ELF-1 (cell line): ENCODE measurements at regions not wholly inside any gene's neighbourhood (a gene's known extent, or its start where the extent isn't known, plus 50 kb on each side); places are given as distances from the start of the nearest gene placed in this dataset.
"Not testable (repeated sequence)": the region's sequence is repeated elsewhere in the genome, so short reads cannot be mapped to it uniquely, and the experiment has no call there.

Source experiments
- DNase-seq: peaks from one replicate; pipeline ENCODE4 v3.0.0-alpha.2; 2016; ENCODE audit warnings: low read depth, low spot score

- DNase-seq = no peak
These were observed 115.0 kb downstream of the DACT1 start for GRCh38 chr14:58752771-58753201.

DNA sequence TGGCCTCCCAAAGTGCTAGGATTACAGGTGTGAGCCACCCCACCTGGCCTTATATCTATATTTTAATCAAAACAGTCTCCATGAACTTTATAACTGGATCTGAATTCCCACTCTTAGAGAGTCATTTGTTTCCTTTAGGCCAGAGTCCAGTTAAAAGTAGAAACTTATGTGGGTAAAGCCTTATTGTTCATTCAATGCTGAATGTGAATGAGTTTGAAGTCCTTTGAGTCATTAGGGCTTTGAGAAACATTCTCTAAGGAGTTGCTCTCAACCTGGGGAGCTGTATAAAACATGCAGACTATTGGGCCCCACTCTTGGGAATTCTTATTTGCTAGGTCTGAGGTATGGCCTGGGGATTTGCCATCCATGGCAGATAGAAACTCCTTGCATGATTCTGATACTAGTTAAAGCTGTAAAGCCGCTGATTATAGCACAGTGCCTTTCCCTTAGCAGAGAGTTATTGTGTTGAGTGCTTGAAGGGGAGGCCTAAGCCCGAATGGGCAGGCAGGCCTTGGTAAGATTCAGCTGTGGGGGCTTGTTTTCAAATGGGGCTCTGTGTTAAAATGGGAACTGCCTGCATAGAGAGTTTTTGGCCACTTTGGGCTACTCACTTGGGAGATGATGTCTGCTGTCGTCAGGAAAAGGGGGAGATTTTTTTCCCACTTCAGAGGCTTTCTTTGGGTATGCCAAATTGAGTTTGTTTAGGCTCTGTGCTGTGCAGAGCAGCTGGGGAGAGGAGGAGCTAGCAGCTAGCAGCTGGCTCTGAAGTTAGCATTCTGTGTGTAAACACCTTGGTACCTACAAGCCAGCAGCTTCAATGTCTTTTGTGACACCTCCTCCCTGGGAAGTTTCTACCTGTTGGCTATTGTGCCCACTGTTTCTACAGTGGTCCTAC, 117.5 kb downstream of the DACT1 start:
- no peak for DNase-seq

- no peak for DNase-seq
These were observed 122.4 kb downstream of the DACT1 start for GRCh38 chr14:58760121-58760520.

GRCh38 chr14:58762629-58763028, 124.9 kb downstream of the DACT1 start:
- DNase-seq = no peak

DNA sequence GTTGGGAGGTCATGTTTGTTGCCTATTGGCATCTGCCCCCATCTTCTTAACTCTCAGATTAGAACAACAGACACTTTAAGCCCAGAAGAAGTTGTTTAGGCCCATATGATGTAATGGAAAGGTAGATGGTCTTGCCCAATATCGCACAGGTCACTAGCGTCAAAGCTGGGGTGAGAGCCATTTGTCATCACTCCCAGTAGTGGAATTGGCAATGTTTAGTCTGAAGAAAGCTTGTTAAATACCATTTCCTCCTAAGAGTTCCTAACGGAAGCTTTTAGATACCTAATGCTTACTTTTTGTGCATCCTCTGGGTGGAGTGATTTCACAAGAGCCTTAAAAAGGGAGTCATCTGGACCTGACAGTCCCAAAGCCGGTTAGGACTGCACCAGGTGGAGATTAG, 125.4 kb downstream of the DACT1 start:
- no peak for DNase-seq

DNA sequence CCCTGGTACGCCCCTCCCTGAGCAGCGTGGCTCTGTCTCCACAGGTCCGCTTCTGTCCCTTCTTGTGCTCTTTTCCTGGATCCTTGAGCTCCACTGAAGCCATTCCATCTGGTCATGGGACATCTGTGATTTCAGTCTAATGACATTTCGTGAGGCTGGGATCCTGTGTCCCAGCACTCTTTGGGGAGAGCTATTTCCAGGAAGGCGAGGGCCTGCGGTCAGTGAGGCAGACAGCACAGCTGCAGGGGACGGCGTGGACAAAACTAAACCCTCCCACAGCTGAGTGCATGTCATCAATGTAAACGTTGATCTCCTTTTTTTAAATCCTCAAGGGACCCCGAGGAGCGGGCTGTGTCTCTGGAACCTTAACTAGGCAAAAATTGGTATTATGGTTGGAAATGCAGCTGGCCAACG, 127.7 kb downstream of the DACT1 start:
- DNase-seq = no peak

DNA sequence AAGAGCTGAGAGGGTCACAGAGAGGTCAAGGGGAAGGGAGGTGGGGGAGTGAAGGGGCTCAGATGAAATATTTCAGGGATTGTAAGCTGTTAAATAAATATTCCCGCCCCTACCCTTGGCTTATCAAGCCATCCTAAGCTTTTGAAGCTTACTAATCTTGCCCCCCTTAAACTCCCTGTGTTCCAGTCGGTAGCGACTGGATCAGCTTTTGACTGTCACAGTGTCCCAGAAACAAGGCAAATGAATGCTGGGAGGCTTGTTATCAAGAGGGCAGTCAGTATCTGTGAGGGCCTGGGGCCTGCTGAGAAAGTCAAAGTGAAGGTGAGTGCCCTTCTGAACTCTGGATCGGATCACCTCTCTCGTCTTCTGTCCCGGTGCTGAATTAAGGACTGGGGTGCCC, 128.1 kb downstream of the DACT1 start:
- DNase-seq = no peak

- DNase-seq = peak; percentile 87
These were observed 131.4 kb downstream of the DACT1 start for GRCh38 chr14:58769011-58769643.

DNA sequence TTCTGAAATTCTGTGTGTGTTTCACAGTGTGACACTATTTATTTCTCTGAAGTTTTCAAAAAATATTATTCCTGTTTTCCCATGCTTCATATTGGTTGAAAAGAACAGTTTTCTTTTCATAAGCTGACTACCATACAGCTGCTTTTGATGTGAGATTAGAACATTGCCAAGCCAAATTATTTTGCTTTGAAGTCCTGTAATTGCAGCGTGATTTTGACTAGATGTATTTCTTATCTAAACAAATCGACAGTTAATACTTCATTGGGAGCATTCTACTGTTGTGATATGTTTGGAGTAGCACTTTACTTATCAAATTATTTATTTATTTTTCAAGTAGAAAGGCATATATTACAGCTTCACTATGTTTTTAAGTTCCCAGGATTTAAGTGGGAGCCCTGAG, 132.0 kb downstream of the DACT1 start:
- no peak for DNase-seq

DNA sequence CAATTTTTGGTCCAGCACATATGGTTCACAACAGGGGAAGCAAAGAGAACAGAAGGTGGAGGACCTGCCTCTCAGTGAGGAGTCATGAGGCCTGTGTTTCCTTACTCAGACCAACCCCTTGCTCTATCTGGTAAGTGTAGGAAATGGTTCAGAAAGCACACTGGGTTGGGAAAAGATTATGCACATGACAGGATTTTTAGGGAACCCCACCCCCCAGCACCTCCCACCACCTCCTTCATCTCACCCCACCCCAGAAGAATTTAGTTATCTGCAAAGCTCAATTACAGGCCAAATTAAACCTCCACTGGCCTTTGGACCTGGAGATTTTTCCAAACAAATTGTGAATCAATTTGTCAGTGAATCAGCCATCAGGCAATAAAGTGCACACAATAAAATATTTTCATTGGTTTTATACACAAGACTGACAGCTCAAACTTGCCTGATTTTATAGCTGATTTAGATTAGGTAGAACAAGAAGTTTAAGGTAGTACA, 132.8 kb downstream of the DACT1 start:
- DNase-seq = no peak

GRCh38 chr14:58771016-58771415, 133.3 kb downstream of the DACT1 start:
- no peak for DNase-seq

GRCh38 chr14:58772116-58772515, 134.4 kb downstream of the DACT1 start:
- no peak for DNase-seq

DNA sequence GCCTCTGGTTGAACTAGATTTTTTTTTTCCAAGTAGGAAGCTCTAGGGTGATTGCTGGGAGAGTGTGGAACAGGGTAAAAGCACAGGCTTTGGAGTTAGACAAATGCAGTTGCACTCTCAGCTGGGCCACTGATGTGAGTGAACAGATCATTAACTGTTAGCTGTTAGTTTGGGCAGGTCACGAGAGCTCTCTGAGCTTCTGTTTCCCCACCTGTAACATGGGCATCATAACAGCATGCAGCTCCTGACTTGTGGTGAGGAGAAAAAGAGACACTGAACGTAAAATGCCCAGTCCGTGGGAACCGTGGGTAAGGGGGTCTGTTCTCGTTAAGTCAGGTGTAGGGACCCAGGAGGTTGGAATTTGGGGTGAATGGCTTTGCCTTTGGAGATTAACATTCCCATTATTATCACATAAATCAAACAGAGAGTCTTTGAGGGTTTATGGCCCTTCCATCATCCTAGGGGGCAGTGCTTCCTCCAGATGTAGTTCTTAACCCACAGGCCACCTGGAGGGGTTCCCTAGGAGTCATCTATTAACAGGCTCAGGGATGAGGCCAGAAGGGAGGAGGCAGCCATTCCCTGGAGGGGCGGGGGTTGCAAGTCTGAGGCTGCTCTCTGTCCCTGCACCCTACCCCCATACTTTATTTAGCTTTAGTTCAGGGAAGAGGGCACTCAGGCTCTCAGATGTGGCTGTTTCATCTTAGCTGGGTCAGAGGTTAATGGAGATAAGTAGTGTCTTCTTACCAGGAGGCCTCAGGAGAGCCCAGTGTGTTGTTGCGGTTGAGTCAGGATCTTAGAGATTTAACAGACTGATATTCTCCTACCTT, 135.2 kb downstream of the DACT1 start:
- peak; percentile 93 for DNase-seq

GRCh38 chr14:58774531-58774930, 136.8 kb downstream of the DACT1 start:
- no peak for DNase-seq

DNA sequence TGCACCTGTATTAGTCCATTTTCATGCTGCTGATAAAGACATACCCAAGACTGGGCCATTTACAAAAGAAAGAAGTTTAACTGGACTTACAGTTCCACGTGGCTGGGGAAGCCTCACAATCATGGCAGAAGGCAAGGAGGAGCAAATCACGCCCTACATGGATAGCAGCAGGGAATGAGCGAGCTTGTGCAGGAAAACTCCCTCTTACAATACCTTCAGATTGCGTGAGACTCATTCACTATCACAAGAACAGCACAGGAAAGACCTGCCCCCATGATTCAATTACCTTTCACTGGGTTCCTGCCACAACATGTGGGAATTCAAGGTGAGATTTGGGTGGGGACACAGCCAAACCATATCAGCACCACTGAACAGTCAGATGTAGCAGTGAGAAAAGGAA, 137.4 kb downstream of the DACT1 start:
- not testable (repeated sequence) for DNase-seq

DNA sequence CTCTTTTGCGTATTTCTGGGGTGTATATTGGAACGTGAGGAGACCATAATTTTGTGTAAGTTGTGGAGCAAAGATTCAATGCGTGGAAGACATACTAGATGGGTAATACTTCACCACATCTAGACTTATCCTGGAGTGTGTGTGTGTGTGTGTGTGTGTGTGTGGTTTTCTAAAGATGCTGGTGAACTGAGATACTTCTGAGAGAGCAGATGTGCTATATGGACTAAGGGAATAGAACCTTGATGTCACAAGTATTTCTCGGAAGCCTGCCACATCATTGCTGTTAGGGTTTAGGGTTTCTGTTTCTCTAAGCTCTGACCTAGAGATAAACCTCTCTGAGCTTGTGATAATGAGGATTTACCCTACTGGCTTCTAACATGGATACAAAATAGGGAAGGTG, 138.8 kb downstream of the DACT1 start:
- DNase-seq = no peak

DNA sequence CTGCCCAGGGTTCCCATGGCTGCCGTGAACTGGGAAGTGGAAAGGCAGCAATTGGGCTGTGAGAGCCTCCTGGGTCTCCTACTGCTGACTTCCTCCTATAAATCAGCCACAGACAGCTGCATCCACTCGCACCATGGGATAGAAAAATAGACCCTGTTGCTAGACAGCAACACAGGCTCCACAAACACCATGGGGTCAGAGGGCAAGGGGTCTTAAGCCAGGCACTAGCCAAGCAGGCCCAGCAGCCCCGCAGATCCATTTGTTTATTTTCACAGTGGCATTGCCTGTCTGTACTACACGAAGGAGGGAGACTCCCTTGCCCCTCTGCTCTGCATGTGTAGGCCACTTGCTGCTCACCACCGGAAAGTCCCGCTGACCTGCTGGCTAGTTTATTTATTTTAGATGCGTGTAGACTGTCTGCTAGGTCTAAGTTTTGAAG, 139.8 kb downstream of the DACT1 start:
- DNase-seq = peak; percentile 74

- DNase-seq = no peak
These were observed 140.4 kb downstream of the DACT1 start for GRCh38 chr14:58778202-58778601.

GRCh38 chr14:58779376-58779775, 141.6 kb downstream of the DACT1 start:
- DNase-seq = no peak

DNA sequence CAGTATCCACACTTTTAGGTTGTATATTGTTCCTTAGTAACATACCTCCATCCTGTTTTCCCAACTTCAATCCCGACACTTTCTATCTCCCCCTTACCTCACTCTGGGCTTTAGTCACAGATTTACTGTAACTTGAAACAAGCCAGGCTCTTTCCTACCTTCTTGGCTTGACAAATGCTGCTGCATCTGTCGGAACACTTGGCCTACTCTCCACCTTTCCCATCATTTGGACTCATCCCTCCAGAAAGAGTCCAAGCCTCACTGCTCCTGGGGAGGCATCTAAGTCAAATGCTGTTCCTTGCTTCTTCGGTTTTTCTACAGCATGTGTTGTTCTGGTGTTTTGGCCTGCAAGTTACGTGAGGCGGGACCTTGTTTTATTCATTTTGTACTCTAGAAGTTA, 142.4 kb downstream of the DACT1 start:
- no peak for DNase-seq

DNA sequence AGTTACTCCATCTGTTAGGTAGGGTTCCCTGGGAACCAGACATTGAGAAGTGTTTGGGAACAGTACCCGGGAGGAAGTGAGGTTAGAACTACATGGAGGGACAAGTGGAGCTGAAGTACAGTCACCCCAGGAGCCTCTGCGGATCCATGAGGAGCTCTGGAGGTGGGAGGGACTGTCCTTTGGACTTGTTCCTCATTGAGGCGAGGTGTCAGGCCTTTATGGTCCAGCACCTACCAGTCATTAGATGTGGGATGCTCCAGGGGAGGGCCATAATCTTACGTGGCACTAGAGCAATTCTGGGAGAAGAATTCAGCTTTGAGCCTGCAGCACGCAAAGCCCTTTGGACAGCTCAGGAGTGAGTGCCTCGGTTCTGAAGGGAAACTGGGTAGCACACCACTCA, 142.8 kb downstream of the DACT1 start:
- no peak for DNase-seq

GRCh38 chr14:58782011-58782410, 144.2 kb downstream of the DACT1 start:
- DNase-seq = no peak
